Esophagus muscularis mucosa (tissue), 4 donors: ENCODE measurements at regions not wholly inside any gene's neighbourhood (a gene's known extent, or its start where the extent isn't known, plus 50 kb on each side); places are given as distances from the start of the nearest gene placed in this dataset.

ENCODE experiments used
- DNase-seq: peaks from one replicate; pipeline ENCODE4 v3.0.0-alpha.2; 2017; ENCODE audit errors: extremely low spot score
- H3K27ac ChIP-seq, 4 donors: fragments of 200-600 bp; sonication (generic); replicated peaks in 1 of 4; 1 replicate in 3 of 4; 2 replicates in 1 of 4; pipeline ENCODE4 v1.5.1; 2016 to 2019; ENCODE audit warnings: mild to moderate bottlenecking in 1 of 4
- H3K27me3 ChIP-seq, 4 donors: fragments of 200-600 bp; sonication (generic); one replicate each; pipeline versions ENCODE4 v1.5.1 to v1.6.0; 2016 to 2019
- H3K36me3 ChIP-seq, 4 donors: fragments of 200-600 bp; sonication (generic); one replicate each; pipeline ENCODE4 v1.5.1; 2016 to 2019
- H3K4me1 ChIP-seq, 4 donors: fragments of 200-600 bp; sonication (generic); one replicate each; pipeline ENCODE4 v1.5.1; 2016 to 2019
- H3K4me3 ChIP-seq, 4 donors: fragments of 200-600 bp; sonication (generic); 1 replicate in 2 of 4; 2 replicates in 2 of 4; pipeline ENCODE4 v1.5.1; 2016 to 2019; ENCODE audit warnings: mild to moderate bottlenecking in 4 of 4, moderate library complexity in 1 of 4
- H3K9me3 ChIP-seq, 4 donors: fragments of 200-600 bp; sonication (generic); 1 replicate in 3 of 4; 2 replicates in 1 of 4; pipeline ENCODE4 v1.5.1; 2016 to 2019
- EP300 ChIP-seq: sonication (generic); formaldehyde crosslinking; IDR thresholded peaks from one replicate; pipeline ENCODE4 v1.6.1; 2017; ENCODE audit warnings: antibody characterized with exemption
- POLR2A ChIP-seq: fragments of 450-650 bp; IDR thresholded peaks from one replicate; pipeline ENCODE4 v1.6.1; 2017; ENCODE audit warnings: antibody characterized with exemption, moderate library complexity, mild to moderate bottlenecking, low read depth
- POLR2AphosphoS5 ChIP-seq, 2 donors: sonication (generic); formaldehyde crosslinking; IDR thresholded peaks; one replicate each; pipeline ENCODE4 v1.6.1; 2017; ENCODE audit warnings: antibody characterized with exemption in 2 of 2
- WGBS: methylation state at CpG from one replicate; pipeline ENCODE4 v1.1.5; 2018; 5-methylcytosine and 5-hydroxymethylcytosine counted together
- intact Hi-C: fragments of 100-400 bp; cut with DNase I; formaldehyde crosslinking; loops from one replicate; pipeline ENCODE4 v1.15.1; 2023
- TF ChIP-seq, protein P1 (sequence below), 3 experiments: fragments of 200-600 bp in 2 of 3; fragments of 450-650 bp in 1 of 3; sonication (generic) in 2 of 3; IDR thresholded peaks; one replicate each; pipeline ENCODE4 v1.5.1; 2017 to 2019; ENCODE audit warnings: antibody characterized with exemption in 3 of 3, mild to moderate bottlenecking in 2 of 3, moderate library complexity in 1 of 3

GRCh38 chr1:177786176-177786745 is 183.6 kb downstream of the SEC16B start:
- intact Hi-C loops, result loop anchor here (10.0 kb wide), 1 partner anchor 159 kb away; no protein-coding TSS in a partner anchor
- Histone ChIP-seq H3K9me3 (no peaks in the 10 kb centered on the region), H3K27me3 (peaks cover 0 to 4% (median 0%) of the 10 kb centered on the region in 4 donors), H3K36me3 (no peaks in the 10 kb centered on the region), H3K27ac (no peak overlapping the region), H3K4me1 (no peaks in the 10 kb centered on the region), H3K4me3 (no peak overlapping the region)
- no peak for DNase-seq
- WGBS, result 78% methylated on average over 6 of the region's 6 CpGs
- no peak for TF ChIP-seq EP300
- TF ChIP-seq, protein P1, sequence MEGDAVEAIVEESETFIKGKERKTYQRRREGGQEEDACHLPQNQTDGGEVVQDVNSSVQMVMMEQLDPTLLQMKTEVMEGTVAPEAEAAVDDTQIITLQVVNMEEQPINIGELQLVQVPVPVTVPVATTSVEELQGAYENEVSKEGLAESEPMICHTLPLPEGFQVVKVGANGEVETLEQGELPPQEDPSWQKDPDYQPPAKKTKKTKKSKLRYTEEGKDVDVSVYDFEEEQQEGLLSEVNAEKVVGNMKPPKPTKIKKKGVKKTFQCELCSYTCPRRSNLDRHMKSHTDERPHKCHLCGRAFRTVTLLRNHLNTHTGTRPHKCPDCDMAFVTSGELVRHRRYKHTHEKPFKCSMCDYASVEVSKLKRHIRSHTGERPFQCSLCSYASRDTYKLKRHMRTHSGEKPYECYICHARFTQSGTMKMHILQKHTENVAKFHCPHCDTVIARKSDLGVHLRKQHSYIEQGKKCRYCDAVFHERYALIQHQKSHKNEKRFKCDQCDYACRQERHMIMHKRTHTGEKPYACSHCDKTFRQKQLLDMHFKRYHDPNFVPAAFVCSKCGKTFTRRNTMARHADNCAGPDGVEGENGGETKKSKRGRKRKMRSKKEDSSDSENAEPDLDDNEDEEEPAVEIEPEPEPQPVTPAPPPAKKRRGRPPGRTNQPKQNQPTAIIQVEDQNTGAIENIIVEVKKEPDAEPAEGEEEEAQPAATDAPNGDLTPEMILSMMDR (IDR thresholded peaks at IDR 0.05), result no peak
- no peak for TF ChIP-seq POLR2A
- TF ChIP-seq POLR2AphosphoS5 (IDR thresholded peaks at IDR 0.05), result no peak

GRCh38 chr1:177784936-177785335 is 184.9 kb downstream of the SEC16B start:
- no peaks in the 10 kb centered on the region for H3K9me3 ChIP-seq
- no peak for DNase-seq
- H3K27me3 ChIP-seq, result no peaks in the 10 kb centered on the region
- H3K27ac ChIP-seq, result no peak overlapping the region
- TF ChIP-seq EP300, result no peak
- TF ChIP-seq, protein P1 (IDR thresholded peaks at IDR 0.05), result no peak
- TF ChIP-seq POLR2A, result no peak
- TF ChIP-seq POLR2AphosphoS5 (IDR thresholded peaks at IDR 0.05), result no peak
- peaks cover 0 to 1% (median under 1%) of the 10 kb centered on the region in 4 donors for H3K4me1 ChIP-seq
- 67% methylated on average over 1 of the region's 1 CpG for WGBS
- H3K4me3 ChIP-seq, result no peak overlapping the region
- H3K36me3 ChIP-seq, result no peaks in the 10 kb centered on the region
- intact Hi-C loops, result loop anchor here (10.0 kb wide), 1 partner anchor 160 kb away; no protein-coding TSS in a partner anchor

DNA sequence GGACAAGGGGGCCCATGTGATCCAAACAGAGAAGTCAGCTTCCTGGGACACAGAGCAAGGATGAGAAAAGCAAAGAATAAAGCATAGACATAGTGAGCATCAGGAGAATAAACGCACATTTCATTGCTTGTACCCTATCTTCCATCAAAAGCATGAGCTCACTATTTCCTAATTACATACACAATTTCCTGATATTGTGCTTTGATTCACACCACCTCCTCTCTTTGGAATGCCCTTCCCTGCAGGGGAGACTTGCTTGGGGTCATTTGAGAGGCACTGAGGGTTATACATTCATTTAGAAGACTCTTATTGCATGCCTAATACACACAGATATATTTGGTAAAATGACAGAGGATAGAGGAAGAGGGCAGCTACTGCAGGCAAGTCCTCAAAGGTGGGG is 185.4 kb downstream of the SEC16B start:
- intact Hi-C loops, result loop anchor here (10.0 kb wide), 1 partner anchor 160 kb away; no protein-coding TSS in a partner anchor
- H3K27ac ChIP-seq, result no peak overlapping the region
- no peak for DNase-seq
- H3K4me1 ChIP-seq, result peaks cover 0 to 5% (median 1%) of the 10 kb centered on the region in 4 donors
- TF ChIP-seq EP300 (no peak), POLR2AphosphoS5 (IDR thresholded peaks at IDR 0.05) (no peak), POLR2A (no peak)
- TF ChIP-seq, protein P1 (IDR thresholded peaks at IDR 0.05), result no peak
- no peaks in the 10 kb centered on the region for H3K36me3 ChIP-seq
- 73% methylated on average over 1 of the region's 1 CpG for WGBS
- no peak overlapping the region for H3K4me3 ChIP-seq
- no peaks in the 10 kb centered on the region for H3K27me3 ChIP-seq
- no peaks in the 10 kb centered on the region for H3K9me3 ChIP-seq

- Histone ChIP-seq H3K4me1 (peaks cover 0 to 5% (median 1%) of the 10 kb centered on the region in 4 donors), H3K27ac (no peak overlapping the region), H3K4me3 (no peak overlapping the region), H3K27me3 (no peaks in the 10 kb centered on the region), H3K36me3 (no peaks in the 10 kb centered on the region), H3K9me3 (no peaks in the 10 kb centered on the region)
- no peak for TF ChIP-seq EP300
- TF ChIP-seq POLR2AphosphoS5 (IDR thresholded peaks at IDR 0.05), result no peak
- TF ChIP-seq POLR2A, result no peak
- TF ChIP-seq, protein P1 (IDR thresholded peaks at IDR 0.05), result no peak
- intact Hi-C loops, result loop anchor here (10.0 kb wide), 1 partner anchor 162 kb away; no protein-coding TSS in a partner anchor
- WGBS, result 75% methylated on average over 4 of the region's 4 CpGs
- no peak for DNase-seq
These were observed 186.8 kb downstream of the SEC16B start for GRCh38 chr1:177783051-177783450.
